Progenitor cell of endocrine pancreas (in vitro differentiated cells): ENCODE measurements at regions not wholly inside any gene's neighbourhood (a gene's known extent, or its start where the extent isn't known, plus 50 kb on each side); places are given as distances from the start of the nearest gene placed in this dataset.

Experiments used
- DNase-seq: peaks from one replicate; pipeline ENCODE4 v3.0.0; 2021; ENCODE audit warnings: low spot score; ENCODE audit not compliant: unreplicated experiment
- H3K27ac Mint-ChIP-seq: 2 replicates; pipeline ENCODE4 v1.8.0; 2021; ENCODE audit warnings: mild to moderate bottlenecking, moderate library complexity, mixed read lengths
- H3K27me3 Mint-ChIP-seq: 2 replicates; pipeline ENCODE4 v1.8.0; 2021; ENCODE audit warnings: mixed read lengths
- H3K36me3 Mint-ChIP-seq: 2 replicates; pipeline ENCODE4 v1.8.0; 2022; ENCODE audit warnings: mixed read lengths; ENCODE audit not compliant: insufficient read depth
- H3K4me1 Mint-ChIP-seq: 2 replicates; pipeline ENCODE4 v1.8.0; 2021; ENCODE audit warnings: low read depth, mixed read lengths
- H3K4me3 Mint-ChIP-seq: 2 replicates; pipeline ENCODE4 v1.8.0; 2021; ENCODE audit warnings: low read depth, mild to moderate bottlenecking, moderate library complexity, mixed read lengths
- H3K9me3 Mint-ChIP-seq: 2 replicates; pipeline ENCODE4 v1.8.0; 2021; ENCODE audit warnings: low read depth, mixed read lengths
- TF ChIP-seq, protein P1 (sequence below): fragments of 200-600 bp; sonication (generic); IDR thresholded peaks from one replicate; pipeline ENCODE4 v1.5.0; 2021; ENCODE audit warnings: antibody characterized with exemption, mild to moderate bottlenecking; ENCODE audit not compliant: unreplicated experiment

DNA sequence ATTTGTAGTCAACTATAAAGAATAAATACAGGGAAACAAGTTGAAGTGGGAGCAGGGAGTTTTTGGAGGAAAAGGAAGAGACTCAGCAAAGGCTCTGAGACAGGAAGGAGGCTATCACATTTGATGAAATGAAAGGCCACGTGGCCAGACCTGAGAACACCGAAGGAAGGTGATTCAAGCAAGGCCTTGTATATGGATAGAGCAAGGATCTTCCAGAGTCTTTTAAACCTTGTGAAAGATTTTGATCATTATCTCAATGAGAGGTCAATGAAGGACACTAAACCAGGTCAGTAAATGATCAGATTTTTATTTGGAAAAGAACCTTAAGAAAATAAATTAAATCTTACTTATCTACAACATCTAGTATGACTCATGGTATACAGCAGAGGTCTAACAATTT is 523.5 kb downstream of the SLC16A7 start:
- TF ChIP-seq, protein P1, sequence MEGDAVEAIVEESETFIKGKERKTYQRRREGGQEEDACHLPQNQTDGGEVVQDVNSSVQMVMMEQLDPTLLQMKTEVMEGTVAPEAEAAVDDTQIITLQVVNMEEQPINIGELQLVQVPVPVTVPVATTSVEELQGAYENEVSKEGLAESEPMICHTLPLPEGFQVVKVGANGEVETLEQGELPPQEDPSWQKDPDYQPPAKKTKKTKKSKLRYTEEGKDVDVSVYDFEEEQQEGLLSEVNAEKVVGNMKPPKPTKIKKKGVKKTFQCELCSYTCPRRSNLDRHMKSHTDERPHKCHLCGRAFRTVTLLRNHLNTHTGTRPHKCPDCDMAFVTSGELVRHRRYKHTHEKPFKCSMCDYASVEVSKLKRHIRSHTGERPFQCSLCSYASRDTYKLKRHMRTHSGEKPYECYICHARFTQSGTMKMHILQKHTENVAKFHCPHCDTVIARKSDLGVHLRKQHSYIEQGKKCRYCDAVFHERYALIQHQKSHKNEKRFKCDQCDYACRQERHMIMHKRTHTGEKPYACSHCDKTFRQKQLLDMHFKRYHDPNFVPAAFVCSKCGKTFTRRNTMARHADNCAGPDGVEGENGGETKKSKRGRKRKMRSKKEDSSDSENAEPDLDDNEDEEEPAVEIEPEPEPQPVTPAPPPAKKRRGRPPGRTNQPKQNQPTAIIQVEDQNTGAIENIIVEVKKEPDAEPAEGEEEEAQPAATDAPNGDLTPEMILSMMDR = no peak
- no peak for DNase-seq
- peaks cover 4% of the 10 kb centered on the region for H3K9me3 Mint-ChIP-seq
- no peaks in the 10 kb centered on the region for H3K4me1 Mint-ChIP-seq
- no peaks in the 10 kb centered on the region for H3K36me3 Mint-ChIP-seq
- H3K27ac Mint-ChIP-seq = no peak overlapping the region
- no peak overlapping the region for H3K4me3 Mint-ChIP-seq
- no peaks in the 10 kb centered on the region for H3K27me3 Mint-ChIP-seq

DNA sequence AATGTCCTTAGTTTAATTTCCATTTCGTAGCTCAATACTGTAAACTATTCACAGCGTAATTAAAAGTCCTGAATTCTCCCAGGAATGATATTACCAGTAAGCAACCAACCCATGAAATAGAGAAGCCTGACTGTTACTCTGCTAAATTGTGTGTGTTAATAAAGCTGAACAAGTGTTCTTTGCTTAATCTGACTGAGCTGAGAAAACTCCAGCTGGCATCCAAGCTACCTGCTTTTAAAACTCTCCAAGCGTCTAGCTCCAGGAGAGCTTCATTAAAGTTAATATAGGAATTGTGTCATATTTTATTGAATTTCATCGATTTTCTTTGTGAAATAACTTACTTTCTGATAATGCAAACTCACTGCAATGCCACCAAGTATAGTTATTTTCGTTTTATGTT is 524.4 kb downstream of the SLC16A7 start:
- Mint-ChIP-seq H3K27me3 (no peaks in the 10 kb centered on the region), H3K36me3 (no peaks in the 10 kb centered on the region)

DNA sequence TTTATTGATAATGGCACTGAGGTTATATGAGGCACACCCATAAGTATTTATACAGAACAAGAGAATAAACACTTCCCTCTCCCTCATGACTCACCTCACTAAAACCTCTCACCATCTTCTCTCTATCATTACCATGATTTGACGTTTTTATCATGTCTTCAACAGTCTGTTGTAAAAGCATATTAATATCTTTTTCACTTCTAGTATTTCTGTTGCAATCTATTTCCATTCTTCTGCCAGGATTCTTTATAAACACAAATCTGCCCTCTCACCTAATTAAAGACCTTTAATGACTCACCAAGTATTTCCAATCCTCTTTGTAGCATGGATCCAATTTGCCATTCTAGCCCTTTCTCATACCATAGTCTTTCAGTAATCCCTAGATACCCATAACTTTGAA is 527.7 kb downstream of the SLC16A7 start:
- DNase-seq = no peak
- H3K4me1 Mint-ChIP-seq = no peaks in the 10 kb centered on the region
- H3K27me3 Mint-ChIP-seq = no peaks in the 10 kb centered on the region
- no peak overlapping the region for H3K27ac Mint-ChIP-seq
- TF ChIP-seq, protein P1 = no peak
- peaks cover 12% of the 10 kb centered on the region for H3K9me3 Mint-ChIP-seq
- no peak overlapping the region for H3K4me3 Mint-ChIP-seq
- peaks cover 3% of the 10 kb centered on the region for H3K36me3 Mint-ChIP-seq

More for the DNA sequence above, 524.4 kb downstream of the SLC16A7 start:
- no peaks in the 10 kb centered on the region for H3K4me1 Mint-ChIP-seq
- TF ChIP-seq, protein P1 = no peak
- DNase-seq = no peak
- H3K9me3 Mint-ChIP-seq = peaks cover 6% of the 10 kb centered on the region
- no peak overlapping the region for H3K4me3 Mint-ChIP-seq
- H3K27ac Mint-ChIP-seq = no peak overlapping the region

DNA sequence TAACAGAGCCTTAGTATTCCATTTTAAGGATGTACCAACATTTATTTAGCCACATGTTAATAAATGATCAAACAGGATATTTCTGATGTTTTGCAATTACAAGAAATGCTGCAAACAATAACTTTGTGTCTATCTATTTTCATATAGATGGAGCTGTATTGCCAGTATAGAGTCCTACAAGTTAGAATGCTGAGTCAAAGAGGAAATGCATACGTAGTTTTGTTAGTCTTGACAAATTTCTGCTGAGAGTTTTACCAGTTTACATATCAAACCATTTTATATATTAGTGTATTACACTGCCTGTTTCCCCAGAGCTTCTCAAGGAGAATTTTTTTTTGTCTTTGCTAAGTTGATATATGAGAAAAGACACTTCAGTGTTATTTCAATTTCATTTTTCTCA is 541.7 kb downstream of the SLC16A7 start:
- no peaks in the 10 kb centered on the region for H3K36me3 Mint-ChIP-seq
- H3K9me3 Mint-ChIP-seq = no peaks in the 10 kb centered on the region
- TF ChIP-seq, protein P1 = no peak

DNA sequence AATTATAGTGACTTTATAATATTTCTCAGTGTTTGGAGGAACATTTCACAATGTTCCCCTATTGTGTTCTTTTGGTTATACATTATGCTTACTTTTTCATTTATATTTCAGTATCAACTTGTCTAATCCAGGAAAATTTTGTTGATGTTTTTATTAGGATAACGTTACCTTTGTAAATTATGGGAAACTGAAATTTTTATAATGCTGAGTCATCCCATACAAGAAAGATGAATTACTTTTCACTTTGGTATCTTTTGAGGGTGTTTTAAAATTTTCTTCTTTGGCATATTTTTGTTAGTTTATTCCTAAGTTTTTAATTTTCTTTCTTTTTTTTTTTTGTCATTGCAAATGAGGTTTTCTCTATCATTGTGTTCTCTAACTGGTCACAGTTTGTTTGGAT is 542.7 kb downstream of the SLC16A7 start:
- DNase-seq = no peak
- H3K27me3 Mint-ChIP-seq = no peaks in the 10 kb centered on the region
- H3K4me1 Mint-ChIP-seq = no peaks in the 10 kb centered on the region
- TF ChIP-seq, protein P1 = no peak
- no peaks in the 10 kb centered on the region for H3K9me3 Mint-ChIP-seq
- no peak overlapping the region for H3K27ac Mint-ChIP-seq
- no peaks in the 10 kb centered on the region for H3K36me3 Mint-ChIP-seq
- no peak overlapping the region for H3K4me3 Mint-ChIP-seq

More for the DNA sequence above, 541.7 kb downstream of the SLC16A7 start:
- no peak overlapping the region for H3K4me3 Mint-ChIP-seq
- H3K4me1 Mint-ChIP-seq = no peaks in the 10 kb centered on the region
- H3K27ac Mint-ChIP-seq = no peak overlapping the region
- no peaks in the 10 kb centered on the region for H3K27me3 Mint-ChIP-seq
- no peak for DNase-seq

DNA sequence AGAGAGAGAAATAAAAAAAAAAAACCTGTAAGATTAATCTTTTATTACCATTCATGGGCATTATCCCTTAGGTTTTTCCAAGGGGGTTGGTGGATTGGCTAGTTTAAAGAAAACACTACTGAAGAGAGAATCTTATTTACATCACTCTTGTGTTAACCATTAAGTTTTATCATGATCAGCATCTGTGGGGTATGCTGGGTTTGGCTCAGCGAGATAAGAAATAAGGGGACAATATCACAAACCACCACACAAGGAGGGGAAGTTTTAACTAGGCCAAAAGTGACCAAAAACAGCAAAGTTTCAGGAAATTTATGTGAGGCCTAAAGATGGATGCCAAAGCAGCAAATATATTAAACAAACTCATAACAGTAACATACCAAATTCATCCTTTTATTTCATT is 548.6 kb downstream of the SLC16A7 start:
- TF ChIP-seq, protein P1 = no peak
- H3K9me3 Mint-ChIP-seq = no peaks in the 10 kb centered on the region
- no peaks in the 10 kb centered on the region for H3K4me1 Mint-ChIP-seq
- H3K36me3 Mint-ChIP-seq = no peaks in the 10 kb centered on the region
- H3K27ac Mint-ChIP-seq = no peak overlapping the region
- no peaks in the 10 kb centered on the region for H3K27me3 Mint-ChIP-seq
- no peak for DNase-seq
- no peak overlapping the region for H3K4me3 Mint-ChIP-seq
